GM19468 (cell line): ENCODE measurements at regions not wholly inside any gene's neighbourhood (a gene's known extent, or its start where the extent isn't known, plus 50 kb on each side); places are given as distances from the start of the nearest gene placed in this dataset.

ENCODE experiments used
- ATAC-seq: cut with Tn5 transposase; IDR thresholded peaks from one replicate; pipeline ENCODE4 v1.9.1; 2021; ENCODE audit warnings: mild to moderate bottlenecking, moderate library complexity, moderate number of reproducible peaks; ENCODE audit not compliant: unreplicated experiment; ENCODE audit errors: extremely low read depth

GRCh38 chr2:120877409-120877808 lies 141.7 kb downstream of the GLI2 start:
- no peak for ATAC-seq

- no peak for ATAC-seq
Observed at GRCh38 chr2:120878970-120879369, 143.3 kb downstream of the GLI2 start.

GRCh38 chr2:120879431-120880295 lies 144.0 kb downstream of the GLI2 start:
- ATAC-seq: no peak

- ATAC-seq: no peak
Observed at GRCh38 chr2:120880381-120880780, 144.7 kb downstream of the GLI2 start.

GRCh38 chr2:120881981-120882788 lies 146.5 kb downstream of the GLI2 start:
- ATAC-seq: no peak

- no peak for ATAC-seq
Observed at GRCh38 chr2:120883607-120884440, 148.2 kb downstream of the GLI2 start.

- no peak for ATAC-seq
Observed at GRCh38 chr2:120884472-120885290, 149.0 kb downstream of the GLI2 start.

GRCh38 chr2:120885321-120885720 lies 149.7 kb downstream of the GLI2 start:
- no peak for ATAC-seq

GRCh38 chr2:120885749-120886148 lies 150.1 kb downstream of the GLI2 start:
- no peak for ATAC-seq

GRCh38 chr2:120886534-120887319 lies 151.1 kb downstream of the GLI2 start:
- ATAC-seq: no peak

GRCh38 chr2:120887320-120887697 lies 151.6 kb downstream of the GLI2 start:
- ATAC-seq: no peak

- ATAC-seq: no peak
Observed at GRCh38 chr2:120887741-120888231, 152.1 kb downstream of the GLI2 start.

GRCh38 chr2:120888851-120889250 lies 153.2 kb downstream of the GLI2 start:
- ATAC-seq: no peak

GRCh38 chr2:120889936-120890335 lies 154.3 kb downstream of the GLI2 start:
- ATAC-seq: no peak

- no peak for ATAC-seq
Observed at GRCh38 chr2:120890566-120891360, 155.1 kb downstream of the GLI2 start.

- ATAC-seq: no peak
Observed at GRCh38 chr2:120892271-120892966, 156.8 kb downstream of the GLI2 start.

- no peak for ATAC-seq
Observed at GRCh38 chr2:120892967-120893667, 157.4 kb downstream of the GLI2 start.
